ENCODE measurements at regions not wholly inside any gene's neighbourhood (a gene's known extent, or its start where the extent isn't known, plus 50 kb on each side); places are given as distances from the start of the nearest gene placed in this dataset.

- H3K4me1 ChIP-seq: no peaks in the 10 kb centered on the region
Measured at GRCh38 chr17:13694934-13695333, 93.2 kb upstream of the HS3ST3A1 start.

GRCh38 chr17:13698832-13699231 is 97.1 kb upstream of the HS3ST3A1 start:
- H3K4me3 ChIP-seq: no peak overlapping the region
- peaks cover 0 to 23% (median 3%) of the 10 kb centered on the region in 8 donors for H3K9me3 ChIP-seq
- intact Hi-C loops (cut with DNase I; ENCODE audit: low total_unique reads): no loop called here
- WGBS, 5 donors: 72 to 92% (median 89%) methylated on average over 3 of the region's 3 CpGs
- no peak for DNase-seq
- no peak overlapping the region for H3K27ac ChIP-seq
- H3K36me3 ChIP-seq: no peaks in the 10 kb centered on the region
- no peak for TF ChIP-seq CTCF (IDR thresholded peaks at IDR 0.05 in 8 of 11, conservative IDR thresholded peaks at IDR 0.05 in 3 of 11)
- TF ChIP-seq POLR2AphosphoS5 (IDR thresholded peaks at IDR 0.05): no peak
- no peak for TF ChIP-seq POLR2A (IDR thresholded peaks at IDR 0.05)
- no peaks in the 10 kb centered on the region for H3K27me3 ChIP-seq (replicated peaks in 1 of 7)
- no peaks in the 10 kb centered on the region for H3K4me1 ChIP-seq

More at GRCh38 chr17:13694934-13695333, 93.2 kb upstream of the HS3ST3A1 start:
- DNase-seq: no peak
- Histone ChIP-seq H3K9me3 (peaks cover 0 to 23% (median 3%) of the 10 kb centered on the region in 8 donors), H3K27me3 (replicated peaks in 1 of 7) (no peaks in the 10 kb centered on the region), H3K4me3 (no peak overlapping the region), H3K36me3 (no peaks in the 10 kb centered on the region), H3K27ac (no peak overlapping the region)
- no peak for TF ChIP-seq POLR2AphosphoS5 (IDR thresholded peaks at IDR 0.05)
- TF ChIP-seq POLR2A (IDR thresholded peaks at IDR 0.05): no peak
- TF ChIP-seq CTCF (IDR thresholded peaks at IDR 0.05 in 8 of 11, conservative IDR thresholded peaks at IDR 0.05 in 3 of 11): no peak
- intact Hi-C loops (cut with DNase I; ENCODE audit: low total_unique reads): no loop called here

GRCh38 chr17:13699261-13699660 is 97.5 kb upstream of the HS3ST3A1 start:
- WGBS, 5 donors: 32 to 70% (median 63%) methylated on average over 1 to 2 of the region's 2 CpGs
- Histone ChIP-seq H3K4me1 (no peaks in the 10 kb centered on the region), H3K36me3 (no peaks in the 10 kb centered on the region), H3K27ac (no peak overlapping the region), H3K27me3 (replicated peaks in 1 of 7) (no peaks in the 10 kb centered on the region), H3K4me3 (no peak overlapping the region), H3K9me3 (peaks cover 0 to 23% (median 3%) of the 10 kb centered on the region in 8 donors)
- intact Hi-C loops (cut with DNase I; ENCODE audit: low total_unique reads): no loop called here
- TF ChIP-seq POLR2A (IDR thresholded peaks at IDR 0.05) (no peak), POLR2AphosphoS5 (IDR thresholded peaks at IDR 0.05) (no peak), CTCF (IDR thresholded peaks at IDR 0.05 in 8 of 11, conservative IDR thresholded peaks at IDR 0.05 in 3 of 11) (no peak)
- DNase-seq: no peak

GRCh38 chr17:13702266-13702665 is 100.5 kb upstream of the HS3ST3A1 start:
- WGBS, 5 donors: 90 to 100% (median 91%) methylated on average over 1 of the region's 1 CpG
- Histone ChIP-seq H3K27ac (no peak overlapping the region), H3K36me3 (no peaks in the 10 kb centered on the region), H3K4me1 (no peaks in the 10 kb centered on the region), H3K4me3 (no peak overlapping the region), H3K27me3 (replicated peaks in 1 of 7) (no peaks in the 10 kb centered on the region), H3K9me3 (peaks cover 0 to 21% (median 1%) of the 10 kb centered on the region in 8 donors)
- TF ChIP-seq CTCF (IDR thresholded peaks at IDR 0.05 in 8 of 11, conservative IDR thresholded peaks at IDR 0.05 in 3 of 11): no peak
- no peak for TF ChIP-seq POLR2AphosphoS5 (IDR thresholded peaks at IDR 0.05)
- TF ChIP-seq POLR2A (IDR thresholded peaks at IDR 0.05): no peak
- intact Hi-C loops (cut with DNase I; ENCODE audit: low total_unique reads): no loop called here
- DNase-seq: no peak
